ENCODE measurements at regions not wholly inside any gene's neighbourhood (a gene's known extent, or its start where the extent isn't known, plus 50 kb on each side); places are given as distances from the start of the nearest gene placed in this dataset.

DNA sequence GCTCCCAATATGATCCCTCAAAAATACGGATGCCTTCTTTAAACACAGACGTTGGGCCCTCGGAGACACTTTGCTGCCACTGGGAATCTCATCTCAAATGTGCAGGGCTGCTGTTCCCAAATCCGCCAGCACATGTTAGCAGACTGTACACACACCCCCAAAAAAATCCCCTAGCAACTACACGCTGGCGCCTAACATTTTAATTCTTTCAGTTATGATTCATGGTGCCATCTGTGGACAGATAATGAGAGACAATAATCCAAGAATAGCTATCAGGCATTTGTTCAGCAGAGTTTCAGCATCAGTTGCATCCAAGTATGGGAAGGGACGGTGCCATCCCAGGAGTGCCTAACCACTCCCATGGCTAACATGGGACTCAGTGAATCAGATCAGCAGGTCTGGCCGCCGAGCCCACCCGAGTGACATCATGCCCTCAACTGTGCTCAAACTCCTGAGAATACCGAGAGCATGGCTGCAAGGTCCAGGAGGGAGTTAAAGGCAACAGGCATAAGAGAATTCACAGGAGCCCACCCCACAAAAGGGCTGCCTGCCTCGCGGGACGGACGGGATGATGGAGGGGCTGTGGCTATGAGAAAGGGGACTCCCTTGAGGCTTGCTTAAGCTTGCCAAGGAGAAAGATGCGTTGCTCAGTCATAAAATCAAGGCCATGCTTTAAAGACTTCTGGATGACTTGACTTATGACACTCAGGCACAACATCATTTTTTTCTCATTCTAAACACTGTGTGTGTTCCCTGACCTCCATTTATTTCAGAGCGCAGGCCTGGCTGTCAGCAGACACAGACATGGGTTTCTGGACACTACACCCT is 337.0 kb downstream of the SHANK2 start:
- H3K9me3 ChIP-seq, result no peaks in the 10 kb centered on the region
- no peaks in the 10 kb centered on the region for H3K36me3 ChIP-seq
- DNase-seq, result no peak
- TF ChIP-seq, protein P1, sequence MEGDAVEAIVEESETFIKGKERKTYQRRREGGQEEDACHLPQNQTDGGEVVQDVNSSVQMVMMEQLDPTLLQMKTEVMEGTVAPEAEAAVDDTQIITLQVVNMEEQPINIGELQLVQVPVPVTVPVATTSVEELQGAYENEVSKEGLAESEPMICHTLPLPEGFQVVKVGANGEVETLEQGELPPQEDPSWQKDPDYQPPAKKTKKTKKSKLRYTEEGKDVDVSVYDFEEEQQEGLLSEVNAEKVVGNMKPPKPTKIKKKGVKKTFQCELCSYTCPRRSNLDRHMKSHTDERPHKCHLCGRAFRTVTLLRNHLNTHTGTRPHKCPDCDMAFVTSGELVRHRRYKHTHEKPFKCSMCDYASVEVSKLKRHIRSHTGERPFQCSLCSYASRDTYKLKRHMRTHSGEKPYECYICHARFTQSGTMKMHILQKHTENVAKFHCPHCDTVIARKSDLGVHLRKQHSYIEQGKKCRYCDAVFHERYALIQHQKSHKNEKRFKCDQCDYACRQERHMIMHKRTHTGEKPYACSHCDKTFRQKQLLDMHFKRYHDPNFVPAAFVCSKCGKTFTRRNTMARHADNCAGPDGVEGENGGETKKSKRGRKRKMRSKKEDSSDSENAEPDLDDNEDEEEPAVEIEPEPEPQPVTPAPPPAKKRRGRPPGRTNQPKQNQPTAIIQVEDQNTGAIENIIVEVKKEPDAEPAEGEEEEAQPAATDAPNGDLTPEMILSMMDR (IDR thresholded peaks at IDR 0.05; ENCODE audit: low read depth, low read length), result no peak
- no peaks in the 10 kb centered on the region for H3K27me3 ChIP-seq
- H3K4me1 ChIP-seq, result no peaks in the 10 kb centered on the region
- no peak overlapping the region for H3K4me3 ChIP-seq (ENCODE audit: low read depth, low read length)

DNA sequence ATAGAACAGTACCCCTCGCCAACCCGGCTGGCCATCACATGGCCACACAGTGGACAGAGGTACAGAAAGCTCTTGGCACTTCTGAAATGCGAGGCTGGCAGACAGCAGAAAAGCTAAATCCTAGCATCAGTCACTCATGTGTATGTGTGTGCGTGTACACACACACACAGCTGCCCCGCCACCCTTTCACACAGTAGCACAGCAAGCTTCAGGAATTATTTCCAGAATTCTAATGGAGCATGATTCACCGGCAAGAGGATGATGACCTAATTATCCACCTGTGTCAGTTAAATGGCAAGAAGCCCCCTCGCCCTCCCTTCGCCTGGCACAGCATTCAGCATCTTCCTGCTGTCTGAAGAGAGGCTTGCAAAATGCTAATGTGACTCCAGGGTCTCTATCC is 336.0 kb downstream of the SHANK2 start:
- Histone ChIP-seq H3K4me3 (ENCODE audit: low read depth, low read length) (no peak overlapping the region), H3K4me1 (no peaks in the 10 kb centered on the region), H3K36me3 (no peaks in the 10 kb centered on the region), H3K27me3 (no peaks in the 10 kb centered on the region), H3K9me3 (no peaks in the 10 kb centered on the region)
- TF ChIP-seq, protein P1 (IDR thresholded peaks at IDR 0.05; ENCODE audit: low read depth, low read length), result no peak
- DNase-seq, result no peak

DNA sequence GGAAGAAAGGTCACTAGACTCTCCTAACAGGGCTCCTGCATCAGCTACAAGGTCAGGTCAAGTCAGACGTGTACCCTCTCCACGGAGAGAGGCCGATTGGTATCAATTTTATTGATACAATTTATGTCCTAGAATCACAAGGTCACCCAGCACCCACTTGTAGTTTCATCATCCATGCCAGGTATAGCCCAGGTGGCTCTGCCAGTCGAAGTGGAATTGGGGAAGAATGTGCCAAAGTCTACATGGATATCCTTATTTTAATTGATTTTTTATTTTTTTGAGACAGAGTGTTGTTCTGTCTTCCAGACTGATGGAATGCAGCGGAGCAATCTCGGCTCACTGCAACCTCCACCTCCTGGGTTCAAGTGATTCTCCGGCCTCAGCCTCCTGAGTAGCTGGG is 334.1 kb downstream of the SHANK2 start:
- Histone ChIP-seq H3K36me3 (no peaks in the 10 kb centered on the region), H3K27me3 (no peaks in the 10 kb centered on the region), H3K9me3 (no peaks in the 10 kb centered on the region), H3K4me1 (no peaks in the 10 kb centered on the region), H3K4me3 (ENCODE audit: low read depth, low read length) (no peak overlapping the region)
- DNase-seq, result no peak
- TF ChIP-seq, protein P1 (IDR thresholded peaks at IDR 0.05; ENCODE audit: low read depth, low read length), result no peak

DNA sequence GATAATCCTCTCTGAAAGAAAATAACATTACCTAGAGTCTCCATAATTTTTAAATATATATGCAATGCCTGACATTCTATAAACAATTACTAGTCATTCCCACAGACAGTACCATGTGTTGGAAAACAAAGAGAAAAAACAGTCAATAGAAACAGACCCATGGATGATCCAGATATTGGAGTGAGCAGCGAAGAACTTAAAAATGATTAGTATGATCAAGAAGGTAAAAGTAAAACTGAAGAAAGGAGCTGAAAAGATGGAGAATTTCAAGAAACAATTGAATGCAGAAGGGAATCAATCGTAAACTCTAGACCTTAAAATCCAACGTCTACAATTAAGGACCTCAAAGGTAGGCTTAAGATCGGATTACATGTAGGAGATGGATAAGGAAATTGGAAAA is 330.6 kb downstream of the SHANK2 start:
- TF ChIP-seq, protein P1 (IDR thresholded peaks at IDR 0.05; ENCODE audit: low read depth, low read length), result no peak
- H3K9me3 ChIP-seq, result no peaks in the 10 kb centered on the region
- no peaks in the 10 kb centered on the region for H3K36me3 ChIP-seq
- no peak for DNase-seq
- no peak overlapping the region for H3K4me3 ChIP-seq (ENCODE audit: low read depth, low read length)
- H3K4me1 ChIP-seq, result no peaks in the 10 kb centered on the region
- H3K27me3 ChIP-seq, result no peaks in the 10 kb centered on the region

DNA sequence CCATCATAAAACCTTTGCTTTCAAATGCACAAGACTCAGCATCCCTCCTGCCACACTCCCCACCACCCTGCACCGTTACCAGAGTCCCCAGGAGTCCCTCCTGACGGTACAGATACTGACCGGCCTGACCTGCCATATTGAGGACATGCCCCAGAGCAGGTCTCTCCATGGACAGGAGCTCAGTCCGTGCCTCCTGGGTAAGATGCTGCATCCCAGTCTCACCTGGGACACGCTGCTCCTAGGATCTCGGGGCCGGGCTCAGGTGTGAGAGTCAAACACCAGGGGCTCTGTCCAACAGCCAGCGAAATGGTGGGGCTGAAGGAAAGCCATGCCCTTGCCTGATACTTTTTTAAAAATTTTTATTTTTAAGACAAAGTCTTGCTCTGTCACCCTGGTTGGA is 328.3 kb downstream of the SHANK2 start:
- Histone ChIP-seq H3K36me3 (no peaks in the 10 kb centered on the region), H3K27me3 (no peaks in the 10 kb centered on the region), H3K9me3 (no peaks in the 10 kb centered on the region), H3K4me3 (ENCODE audit: low read depth, low read length) (no peak overlapping the region), H3K4me1 (no peaks in the 10 kb centered on the region)
- TF ChIP-seq, protein P1 (IDR thresholded peaks at IDR 0.05; ENCODE audit: low read depth, low read length), result no peak
- DNase-seq, result no peak

DNA sequence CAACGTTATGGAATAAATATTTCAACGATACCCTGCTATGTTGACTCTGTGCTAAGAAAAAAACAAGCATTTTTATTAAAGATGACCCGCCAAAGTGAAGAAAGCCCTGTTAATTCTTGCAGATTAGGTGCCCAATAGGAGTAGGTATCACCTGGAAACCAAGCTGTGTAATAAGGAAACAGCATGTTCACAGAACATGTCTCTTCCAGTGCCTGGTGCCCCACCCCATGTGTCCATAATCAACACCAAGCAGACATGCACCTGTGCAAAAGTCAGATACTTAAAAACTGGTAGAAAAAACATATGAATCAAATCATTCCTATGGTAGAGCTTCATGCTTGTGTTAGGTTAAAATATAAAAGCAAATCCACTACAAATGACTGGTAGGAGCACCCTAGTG is 327.1 kb downstream of the SHANK2 start:
- Histone ChIP-seq H3K9me3 (no peaks in the 10 kb centered on the region), H3K4me1 (no peaks in the 10 kb centered on the region), H3K36me3 (no peaks in the 10 kb centered on the region), H3K4me3 (ENCODE audit: low read depth, low read length) (no peak overlapping the region), H3K27me3 (no peaks in the 10 kb centered on the region)
- no peak for DNase-seq
- TF ChIP-seq, protein P1 (IDR thresholded peaks at IDR 0.05; ENCODE audit: low read depth, low read length), result no peak

All from BE2C (cell line).